ENCODE measurements at regions not wholly inside any gene's neighbourhood (a gene's known extent, or its start where the extent isn't known, plus 50 kb on each side); places are given as distances from the start of the nearest gene placed in this dataset.

- H3K9ac ChIP-seq (ENCODE audit: insufficient read length), result no peak overlapping the region
- no peak for TF ChIP-seq POLR2AphosphoS5 (IDR thresholded peaks at IDR 0.05; ENCODE audit: borderline replicate concordance, low read depth, low read length)
- no peak for TF ChIP-seq FOXP2 (optimal IDR thresholded peaks at IDR 0.05; ENCODE audit: control extremely low read depth, extremely low read length, insufficient read depth)
- no peak for TF ChIP-seq EZH2 (IDR thresholded peaks at IDR 0.05)
- no peak for DNase-seq (ENCODE audit: low read depth, low spot score)
- H3K9me3 ChIP-seq (ENCODE audit: low read depth, low read length), result no peaks in the 10 kb centered on the region
- H3K36me3 ChIP-seq (ENCODE audit: insufficient read depth, low read length), result no peaks in the 10 kb centered on the region
- no peak overlapping the region for H3K4me3 ChIP-seq
- no peak overlapping the region for H3K27ac ChIP-seq
Observed at GRCh38 chr2:167794554-167795255, 452.7 kb downstream of the STK39 start.

GRCh38 chr2:167793725-167794124 is 453.7 kb downstream of the STK39 start:
- no peak overlapping the region for H3K4me3 ChIP-seq
- no peaks in the 10 kb centered on the region for H3K36me3 ChIP-seq (ENCODE audit: insufficient read depth, low read length)
- H3K9ac ChIP-seq (ENCODE audit: insufficient read length), result no peak overlapping the region
- TF ChIP-seq POLR2AphosphoS5 (IDR thresholded peaks at IDR 0.05; ENCODE audit: borderline replicate concordance, low read depth, low read length), result no peak
- no peaks in the 10 kb centered on the region for H3K9me3 ChIP-seq (ENCODE audit: low read depth, low read length)
- no peak for DNase-seq (ENCODE audit: low read depth, low spot score)
- no peak overlapping the region for H3K27ac ChIP-seq

- TF ChIP-seq EZH2 (IDR thresholded peaks at IDR 0.05) (no peak), POLR2AphosphoS5 (IDR thresholded peaks at IDR 0.05; ENCODE audit: borderline replicate concordance, low read depth, low read length) (no peak), FOXP2 (optimal IDR thresholded peaks at IDR 0.05; ENCODE audit: control extremely low read depth, extremely low read length, insufficient read depth) (no peak)
- Histone ChIP-seq H3K9ac (ENCODE audit: insufficient read length) (no peak overlapping the region), H3K36me3 (ENCODE audit: insufficient read depth, low read length) (no peaks in the 10 kb centered on the region), H3K4me3 (no peak overlapping the region), H3K9me3 (ENCODE audit: low read depth, low read length) (no peaks in the 10 kb centered on the region), H3K27ac (no peak overlapping the region)
- DNase-seq (ENCODE audit: low read depth, low spot score), result no peak
Observed at GRCh38 chr2:167792126-167792525, 455.3 kb downstream of the STK39 start.

GRCh38 chr2:167790781-167791450 is 456.5 kb downstream of the STK39 start:
- no peaks in the 10 kb centered on the region for H3K9me3 ChIP-seq (ENCODE audit: low read depth, low read length)
- H3K9ac ChIP-seq (ENCODE audit: insufficient read length), result no peak overlapping the region
- no peak for DNase-seq (ENCODE audit: low read depth, low spot score)
- TF ChIP-seq EZH2 (IDR thresholded peaks at IDR 0.05) (no peak), POLR2AphosphoS5 (IDR thresholded peaks at IDR 0.05; ENCODE audit: borderline replicate concordance, low read depth, low read length) (no peak), FOXP2 (optimal IDR thresholded peaks at IDR 0.05; ENCODE audit: control extremely low read depth, extremely low read length, insufficient read depth) (no peak)
- H3K27ac ChIP-seq, result no peak overlapping the region
- no peak overlapping the region for H3K4me3 ChIP-seq
- no peaks in the 10 kb centered on the region for H3K36me3 ChIP-seq (ENCODE audit: insufficient read depth, low read length)

GRCh38 chr2:167790189-167790588 is 457.2 kb downstream of the STK39 start:
- DNase-seq (ENCODE audit: low read depth, low spot score), result no peak
- Histone ChIP-seq H3K4me3 (no peak overlapping the region), H3K9me3 (ENCODE audit: low read depth, low read length) (no peaks in the 10 kb centered on the region), H3K9ac (ENCODE audit: insufficient read length) (no peak overlapping the region), H3K27ac (no peak overlapping the region), H3K36me3 (ENCODE audit: insufficient read depth, low read length) (no peaks in the 10 kb centered on the region)
- TF ChIP-seq EZH2 (IDR thresholded peaks at IDR 0.05) (no peak), FOXP2 (optimal IDR thresholded peaks at IDR 0.05; ENCODE audit: control extremely low read depth, extremely low read length, insufficient read depth) (no peak), POLR2AphosphoS5 (IDR thresholded peaks at IDR 0.05; ENCODE audit: borderline replicate concordance, low read depth, low read length) (no peak)

GRCh38 chr2:167787562-167787961 is 459.8 kb downstream of the STK39 start:
- TF ChIP-seq EZH2 (IDR thresholded peaks at IDR 0.05) (no peak), FOXP2 (optimal IDR thresholded peaks at IDR 0.05; ENCODE audit: control extremely low read depth, extremely low read length, insufficient read depth) (no peak), POLR2AphosphoS5 (IDR thresholded peaks at IDR 0.05; ENCODE audit: borderline replicate concordance, low read depth, low read length) (no peak)
- Histone ChIP-seq H3K9ac (ENCODE audit: insufficient read length) (no peak overlapping the region), H3K9me3 (ENCODE audit: low read depth, low read length) (no peaks in the 10 kb centered on the region), H3K4me3 (no peak overlapping the region), H3K27ac (no peak overlapping the region), H3K36me3 (ENCODE audit: insufficient read depth, low read length) (no peaks in the 10 kb centered on the region)
- no peak for DNase-seq (ENCODE audit: low read depth, low spot score)

GRCh38 chr2:167787021-167787420 is 460.4 kb downstream of the STK39 start:
- Histone ChIP-seq H3K27ac (no peak overlapping the region), H3K9ac (ENCODE audit: insufficient read length) (no peak overlapping the region), H3K36me3 (ENCODE audit: insufficient read depth, low read length) (no peaks in the 10 kb centered on the region), H3K9me3 (ENCODE audit: low read depth, low read length) (no peaks in the 10 kb centered on the region), H3K4me3 (no peak overlapping the region)
- no peak for DNase-seq (ENCODE audit: low read depth, low spot score)
- TF ChIP-seq EZH2 (IDR thresholded peaks at IDR 0.05), result no peak
- TF ChIP-seq FOXP2 (optimal IDR thresholded peaks at IDR 0.05; ENCODE audit: control extremely low read depth, extremely low read length, insufficient read depth), result no peak

GRCh38 chr2:167785606-167786216 is 461.7 kb downstream of the STK39 start:
- TF ChIP-seq EZH2 (IDR thresholded peaks at IDR 0.05) (no peak), POLR2AphosphoS5 (IDR thresholded peaks at IDR 0.05; ENCODE audit: borderline replicate concordance, low read depth, low read length) (no peak), FOXP2 (optimal IDR thresholded peaks at IDR 0.05; ENCODE audit: control extremely low read depth, extremely low read length, insufficient read depth) (no peak)
- H3K4me3 ChIP-seq, result peak overlapping the region; percentile 1; the same call in 1 of the 2 replicates
- no peaks in the 10 kb centered on the region for H3K9me3 ChIP-seq (ENCODE audit: low read depth, low read length)
- DNase-seq (ENCODE audit: low read depth, low spot score), result peak; percentile 39
- H3K27ac ChIP-seq, result no peak overlapping the region
- H3K36me3 ChIP-seq (ENCODE audit: insufficient read depth, low read length), result no peaks in the 10 kb centered on the region
- H3K9ac ChIP-seq (ENCODE audit: insufficient read length), result no peak overlapping the region
